ENCODE measurements at regions not wholly inside any gene's neighbourhood (a gene's known extent, or its start where the extent isn't known, plus 50 kb on each side); places are given as distances from the start of the nearest gene placed in this dataset.

GRCh38 chr10:61136139-61136538, 192.2 kb upstream of the RHOBTB1 start:
- no peak for DNase-seq (ENCODE audit: low spot score)
- Histone ChIP-seq H3K36me3 (no peaks in the 10 kb centered on the region), H3K27ac (no peak overlapping the region), H3K4me1 (replicated peaks) (no peaks in the 10 kb centered on the region), H3K27me3 (replicated peaks; ENCODE audit: insufficient read depth) (no peaks in the 10 kb centered on the region), H3K4me3 (no peak overlapping the region), H3K9me3 (no peaks in the 10 kb centered on the region)
- intact Hi-C loops (cut with DNase I), result loop anchor here (5.0 kb wide), 1 partner anchor 146 kb away; no protein-coding TSS in a partner anchor
- 100% methylated on average over 2 of the region's 2 CpGs for WGBS
- TF ChIP-seq CTCF (IDR thresholded peaks at IDR 0.05) (no peak), POLR2AphosphoS5 (IDR thresholded peaks at IDR 0.05) (no peak), POLR2A (IDR thresholded peaks at IDR 0.05) (no peak)

GRCh38 chr10:61135276-61135721, 191.3 kb upstream of the RHOBTB1 start:
- intact Hi-C loops (cut with DNase I), result loop anchor here (5.0 kb wide), 1 partner anchor 147 kb away; no protein-coding TSS in a partner anchor
- no peak overlapping the region for H3K27ac ChIP-seq
- H3K9me3 ChIP-seq, result no peaks in the 10 kb centered on the region
- no peaks in the 10 kb centered on the region for H3K36me3 ChIP-seq
- WGBS, result 71% methylated on average over 3 of the region's 3 CpGs
- no peak for DNase-seq (ENCODE audit: low spot score)
- H3K4me3 ChIP-seq, result no peak overlapping the region
- H3K4me1 ChIP-seq (replicated peaks), result no peaks in the 10 kb centered on the region
- H3K27me3 ChIP-seq (replicated peaks; ENCODE audit: insufficient read depth), result no peaks in the 10 kb centered on the region
- TF ChIP-seq POLR2A (IDR thresholded peaks at IDR 0.05) (no peak), POLR2AphosphoS5 (IDR thresholded peaks at IDR 0.05) (no peak), CTCF (IDR thresholded peaks at IDR 0.05) (no peak)

DNA sequence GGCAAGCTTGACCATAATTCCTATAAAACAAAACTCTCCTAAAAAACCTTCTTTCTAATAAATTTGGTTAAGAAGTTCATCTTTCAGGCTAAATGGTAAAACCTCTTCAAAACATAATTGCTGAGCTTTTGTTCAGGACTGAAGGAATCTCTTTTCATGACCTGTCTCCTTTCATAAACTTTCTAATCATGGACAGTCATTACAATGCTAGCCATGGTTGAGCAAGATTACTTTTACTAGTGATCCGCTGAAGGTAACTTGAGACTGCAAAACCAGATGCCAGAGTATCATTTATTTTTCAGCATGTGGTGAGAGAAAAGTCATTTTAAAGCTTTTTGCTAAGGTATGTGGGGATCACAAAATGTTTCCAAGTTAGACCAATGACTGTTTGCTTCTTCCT, 186.4 kb upstream of the RHOBTB1 start:
- no peak for TF ChIP-seq POLR2AphosphoS5 (IDR thresholded peaks at IDR 0.05)
- no peak for TF ChIP-seq CTCF (IDR thresholded peaks at IDR 0.05)
- no peak for TF ChIP-seq POLR2A (IDR thresholded peaks at IDR 0.05)
- H3K4me3 ChIP-seq, result no peak overlapping the region
- H3K27ac ChIP-seq, result no peak overlapping the region
- H3K9me3 ChIP-seq, result no peaks in the 10 kb centered on the region
- no peaks in the 10 kb centered on the region for H3K4me1 ChIP-seq (replicated peaks)
- 14% methylated on average over 1 of the region's 1 CpG for WGBS
- no peaks in the 10 kb centered on the region for H3K36me3 ChIP-seq
- intact Hi-C loops (cut with DNase I), result no loop called here
- no peak for DNase-seq (ENCODE audit: low spot score)
- no peaks in the 10 kb centered on the region for H3K27me3 ChIP-seq (replicated peaks; ENCODE audit: insufficient read depth)

DNA sequence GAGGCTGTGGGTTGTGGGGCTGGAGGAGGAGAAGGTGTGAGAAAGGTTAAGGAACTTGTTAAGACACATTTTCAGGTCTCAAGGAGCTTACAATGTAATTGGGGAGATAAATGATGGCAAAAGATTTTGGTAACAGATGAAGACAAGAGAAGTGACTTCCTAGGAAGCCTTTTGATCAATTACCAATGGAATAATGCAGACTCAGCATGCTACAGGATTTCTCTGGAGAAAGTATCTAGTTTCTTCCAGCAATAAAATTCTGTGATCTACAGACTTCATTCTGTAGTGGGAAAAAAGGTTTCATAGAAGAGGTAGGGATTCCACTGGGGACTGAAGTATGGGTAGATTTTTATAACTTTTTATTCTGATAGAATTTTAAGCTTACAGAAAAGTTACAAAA, 184.2 kb upstream of the RHOBTB1 start:
- no peaks in the 10 kb centered on the region for H3K27me3 ChIP-seq (replicated peaks; ENCODE audit: insufficient read depth)
- intact Hi-C loops (cut with DNase I), result no loop called here
- no peak overlapping the region for H3K27ac ChIP-seq
- no peaks in the 10 kb centered on the region for H3K36me3 ChIP-seq
- TF ChIP-seq CTCF (IDR thresholded peaks at IDR 0.05) (no peak), POLR2AphosphoS5 (IDR thresholded peaks at IDR 0.05) (no peak), POLR2A (IDR thresholded peaks at IDR 0.05) (no peak)
- DNase-seq (ENCODE audit: low spot score), result no peak
- H3K4me3 ChIP-seq, result no peak overlapping the region
- no peaks in the 10 kb centered on the region for H3K9me3 ChIP-seq
- no peaks in the 10 kb centered on the region for H3K4me1 ChIP-seq (replicated peaks)

GRCh38 chr10:61125560-61126170, 181.7 kb upstream of the RHOBTB1 start:
- no peak for DNase-seq (ENCODE audit: low spot score)
- Histone ChIP-seq H3K9me3 (no peaks in the 10 kb centered on the region), H3K4me1 (replicated peaks) (no peaks in the 10 kb centered on the region), H3K27me3 (replicated peaks; ENCODE audit: insufficient read depth) (no peaks in the 10 kb centered on the region), H3K4me3 (no peak overlapping the region), H3K36me3 (no peaks in the 10 kb centered on the region), H3K27ac (no peak overlapping the region)
- no peak for TF ChIP-seq CTCF (IDR thresholded peaks at IDR 0.05)
- no peak for TF ChIP-seq POLR2AphosphoS5 (IDR thresholded peaks at IDR 0.05)
- no peak for TF ChIP-seq POLR2A (IDR thresholded peaks at IDR 0.05)
- intact Hi-C loops (cut with DNase I), result no loop called here
- 56% methylated on average over 3 of the region's 3 CpGs for WGBS

All from prostate gland (tissue), 2 donors.